NCI-H526 (cell line): ENCODE measurements at regions not wholly inside any gene's neighbourhood (a gene's known extent, or its start where the extent isn't known, plus 50 kb on each side); places are given as distances from the start of the nearest gene placed in this dataset.

ENCODE experiments used
- DNase-seq, 2 experiments: peaks; one replicate each; lab custom pipeline; 2025; lab: John Stamatoyannopoulos, UW

DNA sequence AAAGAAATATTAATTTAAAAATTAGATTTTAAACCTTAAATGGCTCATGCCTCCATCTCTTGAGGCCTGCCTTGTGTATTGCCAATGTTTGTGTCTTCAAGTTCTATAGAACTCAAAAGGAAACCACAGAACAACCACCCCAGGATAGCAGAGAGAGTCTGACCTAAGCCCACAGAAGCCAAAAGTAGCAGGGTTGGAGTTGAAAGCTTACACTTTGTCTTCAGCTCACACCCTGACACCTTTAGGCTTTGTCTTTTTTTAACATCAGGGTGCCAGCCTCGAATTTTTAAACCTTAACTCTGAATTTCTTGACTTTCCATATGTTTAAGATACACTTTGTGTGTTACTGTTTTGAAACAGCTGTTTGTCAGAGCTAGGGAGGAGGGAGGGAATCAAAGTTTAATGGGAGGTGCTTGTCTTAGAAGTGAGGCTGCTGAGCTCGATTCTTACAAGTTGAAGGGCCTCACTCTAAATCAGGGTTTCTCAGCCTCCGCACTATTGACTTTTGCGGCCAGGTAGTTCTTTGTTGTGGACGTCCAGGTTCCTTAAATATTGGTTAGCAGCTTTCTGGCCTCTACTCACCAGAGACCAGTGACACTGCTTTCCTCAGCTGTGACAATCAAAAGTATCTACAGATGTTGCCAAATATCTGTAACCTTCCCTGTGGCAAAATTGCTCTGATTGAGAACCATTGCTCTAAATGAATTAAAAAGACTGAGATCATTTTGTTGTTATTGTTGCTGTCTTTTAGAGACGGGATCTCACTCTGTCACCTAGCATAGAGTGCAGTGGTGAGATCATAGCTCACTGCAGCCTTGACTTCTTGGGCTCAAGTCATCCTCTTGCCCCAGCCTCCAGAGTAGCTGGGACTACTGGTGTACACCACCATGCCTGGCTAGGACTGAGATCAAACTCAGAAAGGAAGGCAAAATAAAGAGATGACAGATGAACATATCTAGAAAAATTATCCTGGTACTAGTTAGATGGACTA is 139.2 kb upstream of the EOMES start:
- no peak for DNase-seq

DNA sequence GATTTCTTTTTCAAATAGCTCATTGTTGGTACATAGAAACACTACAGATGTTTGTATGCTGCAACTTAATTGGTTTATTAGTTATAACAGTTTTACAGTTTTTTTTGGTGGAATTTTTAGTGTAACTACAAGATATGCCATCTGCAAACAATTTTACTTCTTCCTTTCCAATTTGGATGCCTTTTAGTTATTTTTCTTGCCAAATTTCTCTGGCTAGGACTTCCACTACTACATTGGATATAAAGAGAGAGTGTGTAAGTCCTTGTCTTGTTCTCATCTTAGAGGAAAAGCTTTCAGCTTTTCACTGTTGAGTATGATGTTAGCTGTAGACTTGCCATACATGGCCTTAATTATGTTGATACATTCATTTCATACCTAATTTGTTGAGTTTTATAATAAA is 143.6 kb upstream of the EOMES start:
- DNase-seq: no peak

DNA sequence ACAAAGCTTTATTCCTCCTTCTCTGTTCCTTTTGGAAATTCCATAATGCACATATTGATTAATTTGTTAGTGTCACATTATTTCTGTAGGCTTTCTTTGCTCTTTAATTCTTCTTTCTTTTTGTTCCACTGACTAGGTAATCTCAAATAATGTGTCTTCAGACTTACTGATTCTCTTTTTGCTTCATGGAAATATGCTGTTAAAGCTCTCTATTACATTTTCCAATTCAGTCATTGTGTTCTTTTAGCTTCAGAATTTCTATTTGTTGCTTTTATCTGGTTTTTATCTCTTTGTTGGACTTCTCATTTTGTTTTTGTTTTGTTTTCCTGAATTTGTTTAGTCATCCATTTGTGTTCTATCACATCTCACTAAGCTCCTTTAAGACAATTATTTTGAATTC is 147.0 kb upstream of the EOMES start:
- no peak for DNase-seq

DNA sequence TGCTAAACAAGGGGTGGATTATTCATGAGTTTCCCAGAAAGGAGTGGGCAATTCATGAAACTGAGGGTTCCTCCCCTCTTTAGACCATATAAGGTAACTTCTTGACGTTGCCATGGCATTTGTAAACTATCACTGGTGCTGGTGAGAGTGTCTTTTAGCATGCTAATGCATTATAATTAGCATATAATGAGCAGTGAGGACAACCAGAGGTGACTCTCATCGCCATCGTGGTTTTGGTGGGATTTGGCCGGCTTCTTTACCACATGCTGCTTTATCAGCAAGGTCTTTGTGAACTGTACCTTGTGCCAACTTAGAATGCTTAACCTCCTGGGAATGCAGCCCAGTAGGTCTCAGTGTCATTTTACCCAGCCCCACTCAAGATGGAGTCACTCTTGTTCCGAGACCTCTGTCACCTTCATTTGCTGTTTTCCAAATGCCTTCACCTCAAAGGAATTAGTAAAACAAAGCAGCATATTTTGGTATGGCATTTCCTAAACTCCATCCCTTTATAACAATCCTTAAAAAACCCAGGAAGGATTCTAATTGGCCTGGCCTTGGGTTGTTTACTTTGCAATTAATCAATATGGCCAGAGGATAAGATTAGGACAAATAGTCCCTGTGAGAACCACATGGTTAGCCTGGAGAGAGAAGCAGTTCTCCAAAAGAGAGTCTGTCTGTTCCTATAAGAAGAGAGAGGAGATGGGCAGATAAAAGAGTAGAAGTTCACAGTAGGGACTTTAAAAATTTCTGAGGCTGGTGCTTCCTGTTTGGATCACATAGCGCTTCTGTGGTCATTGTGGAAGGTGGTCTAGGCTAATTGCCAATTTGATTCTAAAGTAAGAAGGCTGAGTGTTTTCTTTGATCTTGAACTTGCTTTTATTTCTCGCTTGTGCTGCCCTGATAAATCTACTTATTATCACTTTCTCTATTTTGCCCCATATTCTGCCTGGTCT is 155.2 kb upstream of the EOMES start:
- no peak for DNase-seq

DNA sequence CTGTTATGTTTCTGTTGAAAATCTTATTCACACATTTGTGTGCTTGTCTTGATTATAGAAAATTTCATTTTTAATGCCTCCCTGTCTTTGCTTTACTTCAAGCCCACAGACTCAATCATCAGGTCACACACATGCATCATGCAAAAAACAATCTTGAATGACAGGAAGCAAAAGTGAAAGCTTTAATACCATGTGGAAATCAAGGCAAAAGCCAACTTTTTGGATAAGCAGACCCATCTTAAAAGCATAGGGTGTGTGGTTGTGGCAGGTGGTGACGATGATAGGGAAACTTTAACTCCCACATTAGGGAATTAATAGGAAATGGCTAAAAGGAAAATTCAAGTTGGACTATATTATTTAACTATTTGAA is 155.9 kb upstream of the EOMES start:
- DNase-seq: no peak

DNA sequence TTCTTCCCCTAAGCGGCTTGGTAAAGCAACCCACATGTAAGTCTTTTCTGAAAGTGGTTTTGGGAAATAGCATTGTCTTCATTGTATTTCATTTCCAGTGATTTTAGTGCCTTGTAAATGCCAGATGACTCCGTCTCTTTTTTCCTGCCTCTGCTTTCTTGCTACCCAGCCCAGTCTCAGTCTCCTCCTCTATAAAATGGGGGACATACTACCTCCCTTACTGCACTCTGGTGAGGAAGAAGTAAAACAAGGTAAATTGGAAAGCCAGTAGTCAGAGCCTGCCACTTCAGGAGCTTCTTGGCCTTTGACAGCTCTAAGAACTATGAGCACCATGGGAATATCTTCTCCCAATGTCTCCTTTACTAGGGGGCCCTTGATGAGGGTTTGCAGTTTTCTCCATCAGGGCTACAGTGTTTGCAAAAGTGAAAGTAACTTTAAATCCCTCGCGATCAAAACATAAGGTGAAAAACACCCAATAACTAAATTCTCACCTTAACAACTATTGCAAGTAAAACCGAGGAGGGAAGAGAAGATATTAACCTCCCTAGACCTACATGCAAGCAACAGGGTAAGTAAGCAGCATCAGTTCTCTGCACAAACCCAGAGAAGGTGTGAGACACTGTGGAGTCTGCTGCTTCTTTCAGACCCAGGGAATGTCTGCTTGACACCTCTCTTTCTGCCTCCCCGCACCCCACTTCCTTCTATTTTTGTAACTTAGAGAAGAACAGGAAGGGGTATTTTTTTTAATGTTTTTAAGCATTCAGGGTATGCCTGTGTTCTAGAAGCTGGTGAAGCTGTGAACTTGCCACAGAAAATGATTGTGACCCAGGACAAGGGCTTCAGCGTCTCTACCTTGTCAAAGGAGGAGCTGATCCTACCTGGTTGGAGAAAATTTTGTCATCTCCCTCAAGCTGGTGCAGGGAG is 159.1 kb upstream of the EOMES start:
- DNase-seq: no peak

DNA sequence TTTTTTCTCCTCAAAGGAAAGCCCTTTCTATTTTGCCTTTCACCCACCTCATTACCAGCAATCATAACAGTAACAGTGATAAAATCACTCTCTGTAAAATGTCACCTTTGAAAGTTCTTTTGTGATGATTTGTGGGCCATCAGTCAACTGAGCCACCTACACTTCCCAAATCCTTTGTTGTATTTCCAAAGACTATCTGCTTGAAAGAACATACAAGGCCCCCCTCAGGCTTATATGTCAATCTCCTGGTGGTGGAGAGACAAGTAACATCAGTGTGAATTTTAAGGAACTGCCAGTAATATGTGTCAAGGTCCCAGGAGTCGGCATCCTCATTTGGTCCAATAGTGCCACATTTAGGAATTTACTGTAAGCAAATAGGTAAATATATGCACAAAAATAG is 161.1 kb upstream of the EOMES start:
- no peak for DNase-seq

DNA sequence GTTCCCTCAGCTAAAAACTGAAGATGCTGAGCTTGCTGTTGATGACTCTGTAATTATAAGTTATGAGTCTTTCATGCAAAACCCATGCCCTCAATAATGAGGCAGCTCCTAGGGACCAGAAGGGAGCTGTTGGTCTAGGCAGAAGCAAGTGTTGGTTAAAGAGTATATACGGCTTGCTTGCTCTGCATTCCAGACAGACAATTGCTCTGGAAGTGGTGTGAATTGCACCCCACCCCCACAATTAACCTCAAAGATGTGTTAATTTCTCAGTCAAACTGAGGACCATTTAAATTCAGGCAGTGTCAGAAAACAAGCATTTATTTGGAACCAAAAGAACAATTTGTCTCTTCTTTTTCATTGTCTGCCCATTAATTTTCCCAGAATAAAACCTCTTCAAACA is 163.5 kb upstream of the EOMES start:
- no peak for DNase-seq

DNA sequence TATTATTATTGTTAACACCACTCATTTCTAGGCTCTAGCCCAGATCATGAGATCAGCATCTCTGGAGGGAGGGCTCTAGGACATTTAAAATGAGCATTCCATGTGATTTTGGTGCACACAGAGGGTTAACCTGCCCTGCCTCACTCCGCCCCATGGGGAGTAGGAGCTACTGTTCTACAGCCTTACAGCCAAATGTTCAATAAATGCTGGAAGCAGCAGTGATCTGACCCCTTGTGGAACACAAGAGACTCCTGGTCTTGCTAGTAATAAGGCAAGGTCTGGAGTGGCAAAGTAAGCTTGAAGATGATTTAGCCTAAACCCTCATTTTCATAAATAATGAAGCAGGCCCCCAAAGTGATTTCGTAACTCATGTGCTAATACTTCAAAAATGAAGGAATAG is 166.4 kb upstream of the EOMES start:
- no peak for DNase-seq

DNA sequence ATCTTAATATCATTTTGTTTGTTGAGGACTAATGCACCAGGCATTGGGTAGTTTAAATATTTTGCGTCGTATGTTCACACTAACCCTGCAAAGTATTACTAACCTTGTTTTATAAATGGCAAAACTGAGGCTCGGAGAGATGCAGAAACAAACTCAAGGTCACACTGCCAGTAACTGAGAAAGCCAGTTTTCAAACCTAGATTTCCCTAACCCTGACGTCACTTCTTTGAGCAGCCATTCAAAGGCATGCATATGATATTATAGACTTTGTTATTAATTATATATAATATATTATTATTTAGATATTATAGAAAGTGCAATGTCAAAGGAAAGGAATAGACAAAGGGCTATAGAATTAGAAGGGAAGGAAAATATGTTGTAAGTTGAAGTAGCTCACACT is 167.6 kb upstream of the EOMES start:
- no peak for DNase-seq

DNA sequence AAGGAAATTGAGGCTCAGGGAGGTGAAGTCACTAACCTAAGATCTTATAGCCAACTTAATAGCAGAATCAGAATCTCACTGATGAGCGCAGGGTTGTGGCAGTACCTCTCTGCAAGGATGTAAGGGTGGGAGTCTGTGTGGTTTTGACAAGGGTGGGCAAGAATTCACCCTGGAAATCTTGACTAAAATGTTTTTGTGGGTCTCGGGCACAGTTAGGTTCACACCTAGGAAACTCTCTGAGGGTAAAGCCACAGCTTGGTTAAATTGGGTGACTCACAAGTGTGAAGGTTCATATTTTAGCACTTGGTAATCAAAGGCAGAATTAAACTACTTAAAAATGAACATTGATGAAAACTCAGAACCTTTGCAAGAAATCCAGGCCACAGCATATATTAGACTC is 178.2 kb upstream of the EOMES start:
- DNase-seq: no peak

DNA sequence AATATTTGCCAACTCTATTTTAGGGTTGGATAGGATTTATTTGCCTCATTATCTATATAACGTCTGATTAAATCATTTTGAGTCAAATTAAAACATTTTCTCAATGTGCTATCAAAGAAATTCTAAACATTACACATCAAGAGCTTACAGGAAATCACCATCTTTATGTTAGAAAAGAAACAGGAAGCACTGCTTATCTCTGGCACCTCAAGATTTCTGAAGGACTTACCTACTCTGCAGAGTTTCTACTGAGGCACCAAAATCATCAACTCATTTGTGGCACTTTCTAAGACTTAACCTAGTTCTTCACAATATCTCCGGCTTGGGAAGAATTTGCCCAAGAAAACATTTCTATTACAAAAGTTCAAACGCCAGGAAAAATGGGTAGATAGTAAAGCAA is 181.3 kb upstream of the EOMES start:
- no peak for DNase-seq

DNA sequence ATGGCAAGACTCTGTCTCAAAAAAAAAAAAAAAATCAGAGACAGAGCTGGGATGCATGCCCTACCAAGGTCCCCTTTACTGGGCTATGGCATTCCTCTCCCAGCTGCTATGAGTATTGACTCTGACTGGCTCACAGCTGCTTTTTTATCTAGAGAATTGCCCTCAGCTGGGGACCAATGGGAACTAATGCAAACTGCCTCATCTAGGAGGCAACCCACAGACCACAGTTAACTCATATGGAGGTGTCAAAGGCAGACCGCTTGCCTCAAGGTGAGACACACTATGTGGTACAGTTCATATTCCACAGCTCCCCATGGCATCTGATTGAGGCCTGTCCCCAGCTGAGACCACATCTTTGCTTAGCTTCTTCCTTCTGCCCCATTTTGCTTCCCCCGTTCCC is 183.5 kb upstream of the EOMES start:
- DNase-seq: no peak

DNA sequence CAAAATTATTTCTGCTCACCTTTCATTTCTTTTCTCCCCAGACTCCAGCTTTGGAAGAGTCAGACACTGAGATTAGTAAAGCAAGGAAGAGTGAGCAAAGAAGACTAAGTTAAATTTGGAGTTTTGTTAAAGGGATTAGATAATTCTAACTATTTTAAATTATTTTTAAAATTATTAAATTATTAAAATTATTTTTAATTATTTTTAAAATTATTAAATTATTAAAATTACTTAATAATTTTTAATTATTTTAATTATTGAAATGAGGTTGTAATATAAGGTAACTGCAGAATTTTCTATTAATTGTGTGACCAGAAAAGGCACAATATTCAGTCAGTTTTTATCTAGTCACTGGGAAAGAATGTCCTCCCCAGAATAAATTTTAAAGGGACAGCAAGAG is 185.0 kb upstream of the EOMES start:
- DNase-seq: no peak

DNA sequence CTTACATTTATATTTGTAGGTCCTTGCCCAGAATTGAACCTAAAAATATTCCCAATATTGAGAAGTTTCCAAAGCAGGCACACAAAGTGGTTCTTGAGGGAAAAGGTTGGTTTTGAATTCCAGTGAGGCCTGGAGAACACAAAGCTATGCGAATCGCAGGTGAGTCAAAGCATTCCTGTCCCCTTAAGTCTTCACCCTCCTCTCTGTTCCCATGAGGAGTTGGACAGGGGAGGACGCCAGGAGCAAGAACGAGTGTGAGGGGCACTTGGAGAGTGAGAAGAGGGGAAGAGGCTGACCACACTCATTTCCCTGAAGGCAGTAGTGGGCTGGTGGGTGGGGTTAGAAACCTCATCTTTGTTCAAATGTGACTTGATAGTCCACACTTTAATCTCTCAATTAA is 185.8 kb upstream of the EOMES start:
- DNase-seq: no peak

DNA sequence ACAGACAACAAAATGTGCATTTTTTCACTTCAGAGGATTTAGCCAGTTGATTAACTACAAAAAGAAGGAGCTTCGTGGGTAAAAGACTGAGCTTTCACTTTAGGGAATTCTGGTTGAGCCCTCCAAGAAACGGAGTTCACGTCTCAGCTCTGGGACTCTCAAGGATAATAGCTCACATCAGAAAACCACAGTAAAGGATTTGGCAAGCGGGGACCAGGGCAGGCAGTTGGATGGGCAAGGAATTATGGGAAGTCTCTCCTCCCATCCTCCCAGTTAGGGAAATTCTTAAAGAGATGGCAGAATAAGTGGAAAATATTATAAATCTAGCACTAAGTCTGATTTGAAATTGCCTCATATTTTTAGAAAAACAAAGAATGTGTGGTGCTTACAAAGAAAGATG is 188.3 kb upstream of the EOMES start:
- DNase-seq: no peak

DNA sequence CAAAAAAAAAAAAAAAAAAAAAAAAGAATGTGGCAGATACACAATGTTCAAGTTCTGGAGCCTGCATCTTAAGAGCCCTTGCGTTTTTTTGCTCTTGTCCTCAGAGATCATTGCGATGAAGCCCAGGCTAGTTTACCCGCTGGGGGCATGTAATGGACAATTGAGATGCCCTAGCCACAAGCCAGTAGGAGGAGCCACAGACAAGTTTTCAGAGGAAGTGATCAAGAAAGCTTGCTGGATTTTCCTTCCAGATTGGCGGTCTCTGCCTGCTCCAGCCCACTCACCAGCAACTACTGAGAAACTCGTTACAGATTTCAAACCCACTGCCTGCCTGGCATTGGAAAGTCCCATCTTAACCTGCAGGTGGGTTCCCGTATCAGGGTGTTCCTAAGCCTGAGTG is 192.1 kb upstream of the EOMES start:
- peak in 1 of 2 experiments; percentile 14 for DNase-seq

DNA sequence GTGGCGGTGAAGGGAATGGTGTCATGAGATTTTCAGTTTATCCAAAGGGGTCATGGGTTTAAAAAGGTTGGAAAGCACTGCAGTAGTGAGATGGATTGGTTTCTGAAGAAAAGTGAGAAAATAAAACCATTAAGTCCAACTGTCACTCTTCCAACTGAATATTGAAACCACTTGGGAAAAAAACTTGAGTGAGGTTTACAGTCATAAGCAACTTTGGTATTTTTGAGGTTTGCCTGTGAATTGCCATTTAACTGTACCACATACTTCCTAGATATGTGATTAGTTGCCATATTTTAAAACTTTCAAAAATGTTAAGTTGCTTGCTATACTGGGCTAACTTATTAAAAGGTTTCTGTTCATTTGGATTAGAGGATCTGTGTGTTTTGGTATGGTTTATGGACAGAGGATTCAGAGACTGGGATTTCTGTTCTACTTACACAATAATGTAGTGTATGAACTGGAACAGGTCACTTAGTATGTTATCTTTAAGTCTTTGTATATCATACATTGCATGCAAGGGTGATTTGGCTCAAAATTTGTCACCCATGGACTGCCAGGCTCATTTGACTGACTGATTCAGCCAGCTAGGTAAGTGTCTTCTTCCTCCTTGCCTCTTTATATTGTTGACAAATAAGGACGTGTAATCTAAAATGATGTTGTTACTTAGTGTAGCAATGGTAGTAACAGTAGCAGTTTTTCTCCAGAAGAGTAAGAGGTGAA is 201.4 kb upstream of the EOMES start:
- DNase-seq: no peak

DNA sequence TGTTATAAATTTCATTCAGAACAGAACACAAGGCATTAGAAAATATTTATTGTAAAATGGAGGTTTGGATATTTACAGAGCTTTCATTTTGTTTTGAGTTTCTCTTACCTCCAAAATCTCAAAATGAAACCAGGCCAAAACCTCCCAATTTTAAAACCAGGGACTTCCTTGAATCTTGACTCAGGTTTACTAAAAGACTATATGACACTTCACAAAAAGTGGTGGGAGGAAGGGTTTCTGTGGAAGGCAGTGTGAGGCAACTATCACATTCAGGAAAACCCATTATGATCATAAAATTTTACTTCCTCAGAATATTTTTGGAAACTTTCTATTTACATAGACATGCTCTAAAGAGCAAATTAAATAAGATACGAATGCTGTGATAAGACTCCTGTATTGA is 205.8 kb upstream of the EOMES start:
- DNase-seq: no peak

DNA sequence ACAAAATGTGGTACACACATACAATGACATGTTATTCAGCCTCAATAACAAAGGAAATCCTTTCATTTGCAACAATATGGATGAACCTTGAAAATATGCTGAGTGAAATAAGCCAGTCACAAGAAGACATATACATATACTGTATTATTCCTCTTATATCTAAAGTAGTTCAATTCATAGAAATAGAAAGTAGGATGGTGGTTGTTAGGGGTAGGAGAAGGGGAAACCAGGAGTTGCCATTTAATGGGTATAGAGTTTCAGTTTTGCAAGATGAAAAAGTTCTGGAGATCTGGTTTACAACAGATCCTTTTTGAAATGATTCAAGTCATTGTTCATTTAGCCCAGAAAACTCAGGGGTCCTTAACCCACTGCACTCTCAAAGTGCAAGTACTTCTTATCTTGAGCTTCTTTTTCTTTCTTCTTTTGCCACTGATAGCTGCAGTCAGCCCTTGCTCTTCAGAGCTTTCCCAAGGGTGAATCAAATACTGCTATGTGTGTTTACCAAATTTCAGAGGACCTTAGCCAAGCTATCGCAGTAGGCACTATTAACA is 208.0 kb upstream of the EOMES start:
- DNase-seq: no peak

DNA sequence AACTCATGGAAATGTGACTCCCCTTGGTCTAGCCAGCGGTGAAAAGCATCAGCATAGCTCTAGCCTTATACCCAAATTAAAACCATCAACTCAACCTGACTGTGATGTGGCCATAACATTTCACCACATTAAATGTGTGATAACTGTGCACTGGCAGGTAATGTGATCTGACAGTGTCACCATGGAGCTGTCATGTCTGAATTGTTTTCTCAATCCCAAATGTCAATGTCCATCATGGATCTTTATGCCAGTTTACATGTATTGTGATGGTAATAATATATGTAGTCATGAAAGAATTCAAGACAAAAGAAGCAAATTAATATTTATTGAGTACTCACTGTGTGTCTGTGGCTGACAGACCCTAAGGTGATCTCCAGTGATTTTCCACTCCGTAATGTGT is 213.4 kb upstream of the EOMES start:
- DNase-seq: no peak
